ENCODE measurements at regions not wholly inside any gene's neighbourhood (a gene's known extent, or its start where the extent isn't known, plus 50 kb on each side); places are given as distances from the start of the nearest gene placed in this dataset.

DNA sequence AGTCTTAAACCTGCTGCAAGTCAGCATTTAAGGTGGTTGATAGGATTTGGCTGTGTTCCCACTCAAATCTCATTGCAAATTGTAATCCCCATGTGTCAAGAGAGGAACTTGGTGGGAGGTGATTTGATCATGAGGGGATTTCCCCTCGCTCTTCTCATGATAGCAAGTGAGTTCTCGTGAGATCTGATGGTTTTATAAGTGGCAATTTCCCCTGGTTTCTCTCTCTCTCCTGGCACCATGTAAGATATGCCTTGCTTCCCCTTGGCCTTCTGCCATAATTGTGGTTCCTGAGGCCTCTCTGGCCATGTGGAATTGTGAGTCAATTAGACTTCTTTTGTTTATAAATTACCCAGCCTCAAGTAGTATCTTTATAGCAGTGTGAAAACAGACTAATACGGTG lies 84.3 kb upstream of the SMC2 start:
- no peak for TF ChIP-seq EP300 (IDR thresholded peaks at IDR 0.05; ENCODE audit: borderline replicate concordance)
- no peak for TF ChIP-seq FOXM1 (IDR thresholded peaks at IDR 0.05; ENCODE audit: borderline replicate concordance, low read depth)
- no peak for TF ChIP-seq TCF12 (IDR thresholded peaks at IDR 0.05; ENCODE audit: low read depth)

DNA sequence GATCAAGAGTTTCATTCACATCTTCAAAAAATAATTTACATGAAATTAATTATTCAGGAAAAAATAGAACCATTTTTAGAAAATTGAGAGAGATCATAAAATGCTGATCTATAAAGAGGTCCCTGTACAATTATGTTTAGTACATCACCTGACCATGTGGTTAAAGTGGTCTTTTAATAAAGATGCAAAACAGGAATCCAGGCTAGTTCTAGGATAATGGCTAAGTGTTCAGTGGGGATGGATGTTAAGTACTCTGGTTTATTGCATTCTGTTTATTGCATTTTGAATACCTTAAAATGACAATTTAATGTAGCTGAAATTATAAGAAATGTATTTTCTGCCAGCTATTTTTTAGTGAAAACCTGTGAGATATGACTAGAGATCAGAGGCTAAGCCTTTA lies 72.0 kb upstream of the SMC2 start:
- no peak for TF ChIP-seq ZBTB7A (IDR thresholded peaks at IDR 0.05; ENCODE audit: low read depth)
- TF ChIP-seq EGR1 (IDR thresholded peaks at IDR 0.05): no peak
- TF ChIP-seq, protein P1, sequence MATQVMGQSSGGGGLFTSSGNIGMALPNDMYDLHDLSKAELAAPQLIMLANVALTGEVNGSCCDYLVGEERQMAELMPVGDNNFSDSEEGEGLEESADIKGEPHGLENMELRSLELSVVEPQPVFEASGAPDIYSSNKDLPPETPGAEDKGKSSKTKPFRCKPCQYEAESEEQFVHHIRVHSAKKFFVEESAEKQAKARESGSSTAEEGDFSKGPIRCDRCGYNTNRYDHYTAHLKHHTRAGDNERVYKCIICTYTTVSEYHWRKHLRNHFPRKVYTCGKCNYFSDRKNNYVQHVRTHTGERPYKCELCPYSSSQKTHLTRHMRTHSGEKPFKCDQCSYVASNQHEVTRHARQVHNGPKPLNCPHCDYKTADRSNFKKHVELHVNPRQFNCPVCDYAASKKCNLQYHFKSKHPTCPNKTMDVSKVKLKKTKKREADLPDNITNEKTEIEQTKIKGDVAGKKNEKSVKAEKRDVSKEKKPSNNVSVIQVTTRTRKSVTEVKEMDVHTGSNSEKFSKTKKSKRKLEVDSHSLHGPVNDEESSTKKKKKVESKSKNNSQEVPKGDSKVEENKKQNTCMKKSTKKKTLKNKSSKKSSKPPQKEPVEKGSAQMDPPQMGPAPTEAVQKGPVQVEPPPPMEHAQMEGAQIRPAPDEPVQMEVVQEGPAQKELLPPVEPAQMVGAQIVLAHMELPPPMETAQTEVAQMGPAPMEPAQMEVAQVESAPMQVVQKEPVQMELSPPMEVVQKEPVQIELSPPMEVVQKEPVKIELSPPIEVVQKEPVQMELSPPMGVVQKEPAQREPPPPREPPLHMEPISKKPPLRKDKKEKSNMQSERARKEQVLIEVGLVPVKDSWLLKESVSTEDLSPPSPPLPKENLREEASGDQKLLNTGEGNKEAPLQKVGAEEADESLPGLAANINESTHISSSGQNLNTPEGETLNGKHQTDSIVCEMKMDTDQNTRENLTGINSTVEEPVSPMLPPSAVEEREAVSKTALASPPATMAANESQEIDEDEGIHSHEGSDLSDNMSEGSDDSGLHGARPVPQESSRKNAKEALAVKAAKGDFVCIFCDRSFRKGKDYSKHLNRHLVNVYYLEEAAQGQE (IDR thresholded peaks at IDR 0.05; ENCODE audit: low read depth): no peak
- no peak for TF ChIP-seq NFIC (IDR thresholded peaks at IDR 0.05)
- TF ChIP-seq TAF1 (IDR thresholded peaks at IDR 0.05; ENCODE audit: low read depth): no peak
- TF ChIP-seq TCF12 (IDR thresholded peaks at IDR 0.05; ENCODE audit: low read depth): no peak
- no peak for TF ChIP-seq TEAD4 (IDR thresholded peaks at IDR 0.05)
- no peak for TF ChIP-seq RAD21 (IDR thresholded peaks at IDR 0.05; ENCODE audit: low read depth)
- no peak for TF ChIP-seq FOXM1 (IDR thresholded peaks at IDR 0.05; ENCODE audit: borderline replicate concordance, low read depth)
- TF ChIP-seq CEBPB (IDR thresholded peaks at IDR 0.05): no peak
- TF ChIP-seq EP300 (IDR thresholded peaks at IDR 0.05; ENCODE audit: borderline replicate concordance): no peak

DNA sequence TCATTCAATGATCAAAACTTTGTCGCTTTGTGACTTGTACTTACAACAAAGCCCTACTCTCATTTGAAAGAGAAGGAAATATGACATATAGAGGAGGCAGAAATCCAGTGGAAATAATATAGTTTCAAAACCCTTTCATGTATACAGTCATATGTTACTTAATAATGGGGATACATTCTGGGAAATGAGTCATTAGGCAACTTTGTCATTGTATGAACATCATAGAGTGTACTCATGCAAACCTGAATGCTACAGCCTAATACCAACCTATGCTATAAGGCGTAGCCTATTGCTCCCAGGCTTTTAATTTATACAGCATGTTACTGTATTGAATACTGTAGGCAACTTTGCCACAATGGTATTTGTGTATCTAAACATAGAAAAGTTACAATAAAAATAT lies 69.0 kb upstream of the SMC2 start:
- TF ChIP-seq RAD21 (IDR thresholded peaks at IDR 0.05; ENCODE audit: low read depth) (no peak), EP300 (IDR thresholded peaks at IDR 0.05; ENCODE audit: borderline replicate concordance) (no peak), ZBTB7A (IDR thresholded peaks at IDR 0.05; ENCODE audit: low read depth) (no peak), EGR1 (IDR thresholded peaks at IDR 0.05) (no peak), NFIC (IDR thresholded peaks at IDR 0.05) (no peak), TCF12 (IDR thresholded peaks at IDR 0.05; ENCODE audit: low read depth) (no peak), YY1 (IDR thresholded peaks at IDR 0.05; ENCODE audit: low read depth) (no peak), TAF1 (IDR thresholded peaks at IDR 0.05; ENCODE audit: low read depth) (no peak), FOXM1 (IDR thresholded peaks at IDR 0.05; ENCODE audit: borderline replicate concordance, low read depth) (no peak), TEAD4 (IDR thresholded peaks at IDR 0.05) (no peak), CREB1 (IDR thresholded peaks at IDR 0.05; ENCODE audit: low read depth) (no peak), CEBPB (IDR thresholded peaks at IDR 0.05) (no peak)
- TF ChIP-seq, protein P2, sequence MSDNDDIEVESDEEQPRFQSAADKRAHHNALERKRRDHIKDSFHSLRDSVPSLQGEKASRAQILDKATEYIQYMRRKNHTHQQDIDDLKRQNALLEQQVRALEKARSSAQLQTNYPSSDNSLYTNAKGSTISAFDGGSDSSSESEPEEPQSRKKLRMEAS (IDR thresholded peaks at IDR 0.05): no peak
- TF ChIP-seq, protein P1 (IDR thresholded peaks at IDR 0.05; ENCODE audit: low read depth): no peak
- TF ChIP-seq, protein P3, sequence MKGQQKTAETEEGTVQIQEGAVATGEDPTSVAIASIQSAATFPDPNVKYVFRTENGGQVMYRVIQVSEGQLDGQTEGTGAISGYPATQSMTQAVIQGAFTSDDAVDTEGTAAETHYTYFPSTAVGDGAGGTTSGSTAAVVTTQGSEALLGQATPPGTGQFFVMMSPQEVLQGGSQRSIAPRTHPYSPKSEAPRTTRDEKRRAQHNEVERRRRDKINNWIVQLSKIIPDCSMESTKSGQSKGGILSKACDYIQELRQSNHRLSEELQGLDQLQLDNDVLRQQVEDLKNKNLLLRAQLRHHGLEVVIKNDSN (IDR thresholded peaks at IDR 0.05): no peak

DNA sequence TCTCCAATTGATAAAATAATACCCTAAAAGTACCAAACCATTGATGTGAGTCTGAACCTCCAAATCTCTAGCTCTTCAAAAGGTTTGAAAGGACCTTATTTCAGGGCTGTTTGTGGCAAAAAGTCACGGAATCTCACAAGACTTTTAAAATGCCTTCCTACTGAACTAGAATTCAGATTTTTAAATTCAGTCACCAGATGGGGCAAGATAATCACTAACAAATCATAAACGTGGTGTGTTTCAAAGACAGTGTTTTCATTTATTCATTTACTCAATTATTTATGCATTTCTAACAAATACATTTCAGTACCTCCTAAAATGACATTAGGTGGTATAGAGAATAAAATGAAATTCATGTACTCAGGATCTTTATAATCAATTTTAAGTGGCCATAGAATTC lies 68.2 kb upstream of the SMC2 start:
- TF ChIP-seq TEAD4 (IDR thresholded peaks at IDR 0.05) (no peak), YY1 (IDR thresholded peaks at IDR 0.05; ENCODE audit: low read depth) (no peak), ZBTB7A (IDR thresholded peaks at IDR 0.05; ENCODE audit: low read depth) (no peak), TAF1 (IDR thresholded peaks at IDR 0.05; ENCODE audit: low read depth) (no peak), EGR1 (IDR thresholded peaks at IDR 0.05) (no peak), FOXM1 (IDR thresholded peaks at IDR 0.05; ENCODE audit: borderline replicate concordance, low read depth) (no peak), CEBPB (IDR thresholded peaks at IDR 0.05) (no peak)
- TF ChIP-seq, protein P1 (IDR thresholded peaks at IDR 0.05; ENCODE audit: low read depth): no peak

DNA sequence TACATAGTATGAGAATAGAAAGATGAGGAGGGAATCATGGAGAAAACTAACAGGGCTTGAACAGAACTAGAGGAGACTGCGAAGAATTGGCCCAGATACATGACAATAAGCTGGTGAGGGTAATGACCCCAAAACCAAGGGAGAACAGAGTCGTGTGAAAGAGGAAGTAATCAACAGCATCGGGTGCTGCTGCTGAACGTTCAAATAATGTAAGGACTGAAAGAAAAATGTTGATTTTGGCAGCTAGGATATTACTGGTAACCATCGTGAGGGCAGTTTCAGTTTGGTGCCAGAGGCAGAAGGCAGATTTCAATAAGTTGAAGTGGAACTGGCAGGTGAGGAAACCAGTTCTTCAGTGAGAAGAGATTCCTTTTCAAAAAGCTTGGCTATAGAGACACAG lies 66.8 kb upstream of the SMC2 start:
- TF ChIP-seq EP300 (IDR thresholded peaks at IDR 0.05; ENCODE audit: borderline replicate concordance): no peak
- TF ChIP-seq NFIC (IDR thresholded peaks at IDR 0.05): no peak
- no peak for TF ChIP-seq CEBPB (IDR thresholded peaks at IDR 0.05)
- TF ChIP-seq RAD21 (IDR thresholded peaks at IDR 0.05; ENCODE audit: low read depth): no peak
- no peak for TF ChIP-seq TEAD4 (IDR thresholded peaks at IDR 0.05)

DNA sequence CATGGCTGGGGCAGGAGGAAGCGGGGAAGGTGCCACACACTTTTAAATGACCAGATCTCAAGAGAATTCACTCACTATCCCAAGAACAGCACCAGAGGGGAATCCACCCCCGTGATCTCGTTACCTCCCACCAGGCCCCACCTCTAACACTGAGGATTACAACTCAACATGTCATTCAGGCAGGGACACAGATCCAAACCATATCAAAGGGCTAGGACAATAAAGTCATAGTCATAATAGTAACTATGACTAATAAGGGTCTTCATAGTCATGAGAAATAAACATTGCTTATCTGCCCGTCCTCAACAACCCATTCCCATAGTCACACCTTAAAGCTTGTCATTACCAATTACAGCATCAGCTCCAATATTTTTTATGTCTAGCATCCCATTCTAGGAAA lies 65.3 kb upstream of the SMC2 start:
- no peak for TF ChIP-seq TEAD4 (IDR thresholded peaks at IDR 0.05)
- TF ChIP-seq YY1 (IDR thresholded peaks at IDR 0.05; ENCODE audit: low read depth): no peak
- TF ChIP-seq, protein P3 (IDR thresholded peaks at IDR 0.05): no peak
- TF ChIP-seq FOXM1 (IDR thresholded peaks at IDR 0.05; ENCODE audit: borderline replicate concordance, low read depth): no peak
- no peak for TF ChIP-seq EGR1 (IDR thresholded peaks at IDR 0.05)
- TF ChIP-seq NFIC (IDR thresholded peaks at IDR 0.05): no peak
- no peak for TF ChIP-seq CEBPB (IDR thresholded peaks at IDR 0.05)
- TF ChIP-seq RAD21 (IDR thresholded peaks at IDR 0.05; ENCODE audit: low read depth): no peak
- no peak for TF ChIP-seq TCF12 (IDR thresholded peaks at IDR 0.05; ENCODE audit: low read depth)
- TF ChIP-seq TAF1 (IDR thresholded peaks at IDR 0.05; ENCODE audit: low read depth): no peak
- TF ChIP-seq, protein P2 (IDR thresholded peaks at IDR 0.05): no peak
- TF ChIP-seq, protein P1 (IDR thresholded peaks at IDR 0.05; ENCODE audit: low read depth): no peak
- TF ChIP-seq ZBTB7A (IDR thresholded peaks at IDR 0.05; ENCODE audit: low read depth): no peak
- TF ChIP-seq EP300 (IDR thresholded peaks at IDR 0.05; ENCODE audit: borderline replicate concordance): no peak
- TF ChIP-seq CREB1 (IDR thresholded peaks at IDR 0.05; ENCODE audit: low read depth): no peak
